ENCODE measurements at regions not wholly inside any gene's neighbourhood (a gene's known extent, or its start where the extent isn't known, plus 50 kb on each side); places are given as distances from the start of the nearest gene placed in this dataset.
"Not testable (repeated sequence)": the region's sequence is repeated elsewhere in the genome, so short reads cannot be mapped to it uniquely, and the experiment has no call there.

GRCh38 chr9:82903503-82903902 is 159.4 kb downstream of the RASEF start:
- Mint-ChIP-seq H3K4me3 (no peak overlapping the region), H3K27me3 (ENCODE audit: low read depth, poor library complexity) (peaks cover 5% of the 10 kb centered on the region), H3K36me3 (ENCODE audit: low read depth) (peaks cover 10% of the 10 kb centered on the region), H3K4me1 (peaks cover 23% of the 10 kb centered on the region), H3K27ac (no peak overlapping the region), H3K9me3 (peaks cover 13% of the 10 kb centered on the region)
- no peak for TF ChIP-seq CTCF (IDR thresholded peaks at IDR 0.05)
- DNase-seq = no peak

- H3K36me3 Mint-ChIP-seq (ENCODE audit: low read depth) = peaks cover 18% of the 10 kb centered on the region
- no peak overlapping the region for H3K27ac Mint-ChIP-seq
- no peak overlapping the region for H3K4me3 Mint-ChIP-seq
- H3K9me3 Mint-ChIP-seq = peaks cover 28% of the 10 kb centered on the region
- peaks cover 7% of the 10 kb centered on the region for H3K4me1 Mint-ChIP-seq
- peaks cover 3% of the 10 kb centered on the region for H3K27me3 Mint-ChIP-seq (ENCODE audit: low read depth, poor library complexity)
- no peak for TF ChIP-seq CTCF (IDR thresholded peaks at IDR 0.05)
- DNase-seq = no peak
These were observed 150.9 kb downstream of the RASEF start for GRCh38 chr9:82911996-82912395.

GRCh38 chr9:82912645-82913044 is 150.3 kb downstream of the RASEF start:
- Mint-ChIP-seq H3K36me3 (ENCODE audit: low read depth) (peaks cover 22% of the 10 kb centered on the region), H3K9me3 (peaks cover 35% of the 10 kb centered on the region), H3K27me3 (ENCODE audit: low read depth, poor library complexity) (peaks cover 3% of the 10 kb centered on the region), H3K4me3 (no peak overlapping the region), H3K4me1 (peaks cover 2% of the 10 kb centered on the region), H3K27ac (peak overlapping the region; percentile 27)
- DNase-seq = no peak
- TF ChIP-seq CTCF (IDR thresholded peaks at IDR 0.05) = peak; percentile 11

- peaks cover 22% of the 10 kb centered on the region for H3K36me3 Mint-ChIP-seq (ENCODE audit: low read depth)
- not testable (repeated sequence) for H3K27ac Mint-ChIP-seq
These were observed 146.7 kb downstream of the RASEF start for GRCh38 chr9:82916238-82916637.

GRCh38 chr9:82920154-82920553 is 142.8 kb downstream of the RASEF start:
- peaks cover 2% of the 10 kb centered on the region for H3K27me3 Mint-ChIP-seq (ENCODE audit: low read depth, poor library complexity)
- TF ChIP-seq CTCF (IDR thresholded peaks at IDR 0.05) = no peak
- H3K4me3 Mint-ChIP-seq = no peak overlapping the region
- H3K36me3 Mint-ChIP-seq (ENCODE audit: low read depth) = peaks cover 21% of the 10 kb centered on the region
- no peak overlapping the region for H3K27ac Mint-ChIP-seq
- H3K9me3 Mint-ChIP-seq = peaks cover 45% of the 10 kb centered on the region
- H3K4me1 Mint-ChIP-seq = peaks cover 47% of the 10 kb centered on the region
- no peak for DNase-seq

More at GRCh38 chr9:82916238-82916637, 146.7 kb downstream of the RASEF start:
- H3K27me3 Mint-ChIP-seq (ENCODE audit: low read depth, poor library complexity); DNase-seq; H3K4me3 Mint-ChIP-seq; H3K4me1 Mint-ChIP-seq: not testable (repeated sequence)
- peaks cover 45% of the 10 kb centered on the region for H3K9me3 Mint-ChIP-seq

- H3K9me3 Mint-ChIP-seq = peaks cover 20% of the 10 kb centered on the region
- H3K27me3 Mint-ChIP-seq (ENCODE audit: low read depth, poor library complexity) = peaks cover 7% of the 10 kb centered on the region
- DNase-seq = no peak
- peaks cover 5% of the 10 kb centered on the region for H3K36me3 Mint-ChIP-seq (ENCODE audit: low read depth)
- H3K4me1 Mint-ChIP-seq = peaks cover 55% of the 10 kb centered on the region
- H3K27ac Mint-ChIP-seq = no peak overlapping the region
- TF ChIP-seq CTCF (IDR thresholded peaks at IDR 0.05) = no peak
- H3K4me3 Mint-ChIP-seq = peak overlapping the region; percentile 14
These were observed 140.3 kb downstream of the RASEF start for GRCh38 chr9:82922686-82923085.
